ENCODE measurements at regions not wholly inside any gene's neighbourhood (a gene's known extent, or its start where the extent isn't known, plus 50 kb on each side); places are given as distances from the start of the nearest gene placed in this dataset.
"Not testable (repeated sequence)": the region's sequence is repeated elsewhere in the genome, so short reads cannot be mapped to it uniquely, and the experiment has no call there.

GRCh38 chr7:17086403-17086802 lies 204.6 kb upstream of the AGR3 start:
- no peak for DNase-seq (ENCODE audit: low read depth in 1 of 2, low spot score in 1 of 2)

GRCh38 chr7:17090751-17091150 lies 207.7 kb upstream of the AHR start:
- DNase-seq (ENCODE audit: low read depth in 1 of 2, low spot score in 1 of 2), result no peak

- no peak for DNase-seq (ENCODE audit: low read depth in 1 of 2, low spot score in 1 of 2)
Measured at GRCh38 chr7:17093461-17093860, 205.0 kb upstream of the AHR start.

- no peak for DNase-seq (ENCODE audit: low read depth in 1 of 2, low spot score in 1 of 2)
Measured at GRCh38 chr7:17094963-17095574, 203.4 kb upstream of the AHR start.

GRCh38 chr7:17095931-17096330 lies 202.5 kb upstream of the AHR start:
- no peak for DNase-seq (ENCODE audit: low read depth in 1 of 2, low spot score in 1 of 2)

GRCh38 chr7:17097668-17098297 lies 200.7 kb upstream of the AHR start:
- no peak for DNase-seq (ENCODE audit: low read depth in 1 of 2, low spot score in 1 of 2)

- no peak for DNase-seq (ENCODE audit: low read depth in 1 of 2, low spot score in 1 of 2)
Measured at GRCh38 chr7:17098515-17098914, 199.9 kb upstream of the AHR start.

GRCh38 chr7:17099083-17099973 lies 199.1 kb upstream of the AHR start:
- DNase-seq (ENCODE audit: low read depth in 1 of 2, low spot score in 1 of 2), result no peak

- DNase-seq (ENCODE audit: low read depth in 1 of 2, low spot score in 1 of 2), result not testable (repeated sequence)
Measured at GRCh38 chr7:17099974-17100509, 198.4 kb upstream of the AHR start.

GRCh38 chr7:17101207-17101696 lies 197.2 kb upstream of the AHR start:
- no peak for DNase-seq (ENCODE audit: low read depth in 1 of 2, low spot score in 1 of 2)

- DNase-seq (ENCODE audit: low read depth in 1 of 2, low spot score in 1 of 2), result no peak
Measured at GRCh38 chr7:17103170-17103569, 195.3 kb upstream of the AHR start.

- DNase-seq (ENCODE audit: low read depth in 1 of 2, low spot score in 1 of 2), result no peak
Measured at GRCh38 chr7:17103984-17104383, 194.5 kb upstream of the AHR start.

- no peak for DNase-seq (ENCODE audit: low read depth in 1 of 2, low spot score in 1 of 2)
Measured at GRCh38 chr7:17104419-17104818, 194.0 kb upstream of the AHR start.

- DNase-seq (ENCODE audit: low read depth in 1 of 2, low spot score in 1 of 2), result no peak
Measured at GRCh38 chr7:17105701-17106100, 192.8 kb upstream of the AHR start.

- no peak for DNase-seq (ENCODE audit: low read depth in 1 of 2, low spot score in 1 of 2)
Measured at GRCh38 chr7:17108049-17108584, 190.3 kb upstream of the AHR start.

- DNase-seq (ENCODE audit: low read depth in 1 of 2, low spot score in 1 of 2), result no peak
Measured at GRCh38 chr7:17109020-17109419, 189.4 kb upstream of the AHR start.

- DNase-seq (ENCODE audit: low read depth in 1 of 2, low spot score in 1 of 2), result not testable (repeated sequence)
Measured at GRCh38 chr7:17113770-17114169, 184.7 kb upstream of the AHR start.

- DNase-seq (ENCODE audit: low read depth in 1 of 2, low spot score in 1 of 2), result no peak
Measured at GRCh38 chr7:17118412-17118811, 180.0 kb upstream of the AHR start.

GRCh38 chr7:17120756-17121155 lies 177.7 kb upstream of the AHR start:
- no peak for DNase-seq (ENCODE audit: low read depth in 1 of 2, low spot score in 1 of 2)

GRCh38 chr7:17121671-17122070 lies 176.8 kb upstream of the AHR start:
- no peak for DNase-seq (ENCODE audit: low read depth in 1 of 2, low spot score in 1 of 2)

GRCh38 chr7:17123020-17123419 lies 175.4 kb upstream of the AHR start:
- DNase-seq (ENCODE audit: low read depth in 1 of 2, low spot score in 1 of 2), result no peak

Measured in stimulated activated CD4-positive, alpha-beta T cell treated with anti-CD3 and anti-CD28 coated beads, Interleukin-15, amount 100 ng/mL, for 1 hour (primary cell).